ENCODE measurements at regions not wholly inside any gene's neighbourhood (a gene's known extent, or its start where the extent isn't known, plus 50 kb on each side); places are given as distances from the start of the nearest gene placed in this dataset.

- TF ChIP-seq, protein P1, sequence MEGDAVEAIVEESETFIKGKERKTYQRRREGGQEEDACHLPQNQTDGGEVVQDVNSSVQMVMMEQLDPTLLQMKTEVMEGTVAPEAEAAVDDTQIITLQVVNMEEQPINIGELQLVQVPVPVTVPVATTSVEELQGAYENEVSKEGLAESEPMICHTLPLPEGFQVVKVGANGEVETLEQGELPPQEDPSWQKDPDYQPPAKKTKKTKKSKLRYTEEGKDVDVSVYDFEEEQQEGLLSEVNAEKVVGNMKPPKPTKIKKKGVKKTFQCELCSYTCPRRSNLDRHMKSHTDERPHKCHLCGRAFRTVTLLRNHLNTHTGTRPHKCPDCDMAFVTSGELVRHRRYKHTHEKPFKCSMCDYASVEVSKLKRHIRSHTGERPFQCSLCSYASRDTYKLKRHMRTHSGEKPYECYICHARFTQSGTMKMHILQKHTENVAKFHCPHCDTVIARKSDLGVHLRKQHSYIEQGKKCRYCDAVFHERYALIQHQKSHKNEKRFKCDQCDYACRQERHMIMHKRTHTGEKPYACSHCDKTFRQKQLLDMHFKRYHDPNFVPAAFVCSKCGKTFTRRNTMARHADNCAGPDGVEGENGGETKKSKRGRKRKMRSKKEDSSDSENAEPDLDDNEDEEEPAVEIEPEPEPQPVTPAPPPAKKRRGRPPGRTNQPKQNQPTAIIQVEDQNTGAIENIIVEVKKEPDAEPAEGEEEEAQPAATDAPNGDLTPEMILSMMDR (IDR thresholded peaks at IDR 0.05; ENCODE audit: insufficient read depth, low read length, poor library complexity, severe bottlenecking): no peak
- no peak for TF ChIP-seq EZH2phosphoT487 (conservative IDR thresholded peaks at IDR 0.05; ENCODE audit: low read length)
These were observed 645.4 kb downstream of the BCOR start for GRCh38 chrX:39452401-39452800.
